OCI-M1 (cell line): ENCODE measurements at regions not wholly inside any gene's neighbourhood (a gene's known extent, or its start where the extent isn't known, plus 50 kb on each side); places are given as distances from the start of the nearest gene placed in this dataset.
A peak's percentile ranks its signal among the peaks of the same experiment; 100 is the strongest.
"Not testable (repeated sequence)": the region's sequence is repeated elsewhere in the genome, so short reads cannot be mapped to it uniquely, and the experiment has no call there.

Source experiments
- DNase-seq: peaks from one replicate; lab custom pipeline; 2025; lab: John Stamatoyannopoulos, UW

- no peak for DNase-seq
Observed at GRCh38 chr1:29556657-29557056, 320.3 kb downstream of the PTPRU start.

DNA sequence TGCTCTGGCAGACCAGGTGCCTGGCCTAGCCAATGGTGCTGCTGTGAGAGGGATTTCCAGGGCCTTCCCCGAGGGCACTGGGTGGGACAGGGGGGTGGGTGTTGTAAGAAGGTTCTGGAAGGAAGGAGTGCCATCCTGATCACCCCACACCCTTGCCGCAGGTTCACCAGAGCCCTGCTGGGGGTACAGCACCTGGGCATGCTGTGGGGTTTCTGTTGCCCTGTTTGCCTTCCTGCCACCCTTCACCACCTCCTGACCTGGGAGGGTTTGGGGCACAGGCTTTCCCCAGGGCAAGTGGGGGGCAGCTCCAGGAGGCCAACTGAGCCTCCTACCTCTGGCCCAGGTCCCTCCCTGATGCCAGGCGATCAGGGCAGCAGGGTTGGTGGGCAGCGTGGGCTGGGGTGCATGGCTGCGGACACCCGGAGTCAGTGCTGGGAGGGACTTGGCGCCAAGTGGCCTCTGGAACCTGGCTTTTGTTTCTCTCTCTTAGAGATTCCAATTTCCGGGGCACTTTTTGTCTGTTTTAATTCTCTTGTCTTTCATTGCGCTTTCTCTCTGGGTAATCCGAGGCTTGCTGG is 318.8 kb downstream of the PTPRU start:
- DNase-seq: no peak

GRCh38 chr1:29554208-29554778 is 318.0 kb downstream of the PTPRU start:
- no peak for DNase-seq

DNA sequence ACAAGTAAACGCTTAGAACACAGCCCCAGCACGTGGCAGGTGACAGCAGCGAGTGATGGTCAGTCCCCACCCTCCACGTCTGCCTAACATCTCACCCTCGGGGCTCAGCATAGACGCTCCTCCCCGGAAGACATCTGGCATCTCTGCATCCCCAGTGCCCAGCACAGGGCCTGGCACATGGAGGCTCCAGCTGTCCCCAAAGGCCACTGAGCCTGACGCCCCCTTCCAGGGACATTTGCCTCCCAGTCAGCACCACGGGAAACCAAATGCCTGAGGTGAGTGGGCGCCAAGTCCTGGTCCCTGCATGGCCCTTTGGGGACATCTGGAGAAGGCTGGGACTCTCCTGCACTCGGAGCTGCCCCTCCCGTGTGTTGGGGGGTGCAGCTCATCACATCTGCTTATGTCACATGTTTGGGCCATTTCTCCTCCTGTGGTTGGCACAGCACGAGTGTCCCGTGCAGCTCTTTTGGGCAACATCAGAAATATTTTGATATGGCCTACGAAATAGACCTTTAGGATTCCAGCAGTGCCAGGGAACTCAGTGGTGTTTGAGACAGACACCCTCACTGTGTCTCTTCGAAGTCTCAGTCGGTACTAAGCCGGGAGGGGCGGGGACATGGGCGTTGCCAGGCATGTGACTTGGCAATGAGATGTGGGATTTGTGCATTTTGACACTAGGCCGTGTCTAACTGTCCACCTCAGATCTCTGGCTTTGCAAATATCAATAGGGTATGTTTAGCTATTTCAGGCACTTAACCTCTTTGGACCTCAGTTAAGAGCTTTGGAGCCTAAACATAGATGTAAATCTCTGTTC is 315.0 kb downstream of the PTPRU start:
- DNase-seq: no peak

DNA sequence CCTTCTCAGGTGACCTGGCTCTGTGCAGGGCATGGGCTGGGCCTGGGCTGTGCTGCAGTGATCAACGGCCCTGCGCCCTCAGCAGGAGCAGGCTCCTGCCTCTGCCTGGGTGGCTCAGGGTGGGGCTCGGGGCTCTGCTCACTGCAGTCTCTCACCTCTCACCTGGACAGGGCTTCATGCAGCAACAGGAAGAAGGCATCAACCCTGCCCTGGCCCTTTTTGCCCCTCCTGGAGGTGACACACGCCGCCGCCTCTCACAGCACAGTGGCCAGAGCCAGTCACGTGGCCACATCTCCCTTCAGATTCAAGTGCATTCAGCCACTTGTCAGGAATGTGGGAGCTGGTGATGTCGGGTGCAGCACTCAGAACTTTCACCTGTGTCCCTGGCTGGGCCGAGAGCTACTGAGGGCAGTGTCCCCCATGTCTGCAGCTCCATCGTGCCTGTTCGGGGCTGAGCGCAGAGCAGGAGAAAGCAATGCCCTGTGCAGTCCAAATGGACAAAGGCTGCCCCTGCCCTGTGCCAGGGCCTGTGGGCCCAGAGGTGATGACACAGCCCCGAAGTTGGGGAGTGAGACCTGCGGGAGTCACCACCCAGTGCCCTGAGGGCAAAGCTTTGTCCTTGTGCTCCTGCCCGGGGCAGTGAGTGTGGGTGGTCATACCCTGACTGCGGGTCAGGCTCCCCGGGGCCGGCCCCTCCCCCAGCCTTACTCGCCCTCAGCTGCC is 314.0 kb downstream of the PTPRU start:
- DNase-seq: no peak

DNA sequence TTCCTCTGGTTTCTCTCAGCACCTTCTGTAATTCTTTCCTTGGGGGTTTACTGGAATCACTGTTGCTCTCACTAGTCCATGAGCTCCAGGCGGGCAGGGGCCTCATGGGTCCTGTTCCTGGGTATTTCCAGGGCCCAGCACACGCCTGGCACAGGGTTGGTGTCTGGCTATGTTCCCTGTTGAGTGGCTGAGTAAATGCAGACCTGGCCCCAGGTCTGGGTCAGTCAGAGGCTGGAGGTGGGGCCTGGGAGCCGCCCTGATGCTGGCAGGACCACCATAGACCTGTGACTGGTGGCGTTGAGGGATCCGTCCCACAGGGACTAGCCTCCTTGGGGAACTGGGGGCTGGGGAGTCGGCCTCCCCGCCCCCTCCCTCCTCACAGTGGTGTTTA is 313.4 kb downstream of the PTPRU start:
- not testable (repeated sequence) for DNase-seq

- no peak for DNase-seq
Observed at GRCh38 chr1:29549001-29549400, 312.7 kb downstream of the PTPRU start.

- DNase-seq: peak; percentile 2
Observed at GRCh38 chr1:29548091-29548490, 311.8 kb downstream of the PTPRU start.

- DNase-seq: no peak
Observed at GRCh38 chr1:29547300-29547699, 311.0 kb downstream of the PTPRU start.

GRCh38 chr1:29546496-29546895 is 310.2 kb downstream of the PTPRU start:
- DNase-seq: no peak

GRCh38 chr1:29544406-29544805 is 308.1 kb downstream of the PTPRU start:
- DNase-seq: no peak

- no peak for DNase-seq
Observed at GRCh38 chr1:29543586-29543985, 307.3 kb downstream of the PTPRU start.

DNA sequence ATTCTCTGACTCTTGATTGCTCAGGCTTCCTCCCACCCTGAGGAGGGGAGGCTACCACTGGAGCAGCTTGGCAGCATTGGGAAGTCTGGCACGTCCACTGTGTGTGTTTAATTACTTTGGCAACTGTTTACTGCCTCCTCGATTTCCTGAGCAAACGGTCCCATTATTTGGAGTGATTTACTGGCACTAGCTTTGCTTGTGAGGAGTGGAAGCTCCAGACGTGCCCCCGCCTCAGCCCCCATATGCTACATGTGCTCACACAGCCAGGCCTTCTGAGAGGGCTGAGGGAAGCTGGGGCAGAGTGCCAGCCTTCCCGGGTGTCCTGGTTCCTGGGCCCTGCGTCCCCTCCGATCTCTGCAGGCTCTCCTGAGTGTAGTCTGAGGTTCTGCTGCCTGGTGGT is 306.2 kb downstream of the PTPRU start:
- DNase-seq: no peak

DNA sequence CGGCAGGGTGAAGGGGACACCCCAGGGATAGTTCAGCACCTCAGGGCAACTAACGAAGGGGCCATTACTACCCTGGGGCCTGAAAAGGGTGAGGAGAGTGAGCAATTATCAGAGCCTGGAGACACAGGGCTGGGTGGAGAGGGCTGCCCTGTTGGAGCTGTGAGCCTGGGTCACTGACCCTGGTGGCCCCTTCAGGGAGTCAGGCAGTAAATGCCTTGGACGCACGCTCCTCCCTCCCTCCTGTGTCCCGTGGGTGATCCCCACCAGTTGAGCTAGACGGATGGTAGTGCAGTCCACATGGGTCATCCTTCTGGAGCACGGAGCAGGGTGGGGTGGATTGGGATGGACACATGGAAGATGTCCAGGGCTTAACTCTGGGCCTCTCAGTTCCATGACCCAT is 305.3 kb downstream of the PTPRU start:
- no peak for DNase-seq

GRCh38 chr1:29540801-29541357 is 304.6 kb downstream of the PTPRU start:
- DNase-seq: no peak

GRCh38 chr1:29539971-29540370 is 303.6 kb downstream of the PTPRU start:
- DNase-seq: no peak

DNA sequence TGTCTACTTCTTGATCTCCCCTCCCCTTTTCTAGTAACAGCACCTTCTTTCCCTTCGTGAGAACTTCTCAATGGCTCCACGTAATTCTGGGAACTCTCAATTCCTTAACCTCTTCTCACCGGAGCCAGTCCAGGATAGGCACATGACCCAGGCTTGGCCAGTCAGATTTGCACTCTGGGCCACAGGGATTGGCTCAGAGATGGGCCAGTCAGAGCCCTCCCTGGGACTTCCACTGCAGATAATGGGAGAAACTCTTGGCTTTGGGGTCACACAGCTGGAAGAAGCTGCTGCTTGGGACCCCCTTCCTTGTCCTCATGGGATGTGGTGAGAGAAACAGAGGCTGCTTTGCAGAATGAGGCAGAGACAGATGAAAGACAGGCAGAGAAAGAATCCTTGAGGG is 302.3 kb downstream of the PTPRU start:
- DNase-seq: no peak

DNA sequence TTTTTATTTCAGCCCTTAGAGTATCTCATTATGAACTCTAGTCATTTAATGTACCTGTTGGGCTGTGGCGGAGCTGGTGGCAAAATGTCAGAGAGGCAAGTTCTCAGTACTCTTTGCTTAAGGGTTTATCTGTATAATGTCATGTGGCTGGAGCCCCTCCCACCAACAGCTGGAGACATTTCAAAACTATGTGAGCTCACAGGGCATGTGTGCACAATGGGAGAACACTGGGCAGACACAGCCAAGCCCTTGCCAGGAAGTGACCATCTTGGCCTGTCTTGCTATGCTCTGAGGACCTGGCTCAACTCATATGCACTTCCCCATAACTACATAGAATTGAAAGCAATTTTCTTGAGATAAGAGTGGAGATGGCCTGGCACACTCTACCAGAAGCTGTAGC is 296.4 kb downstream of the PTPRU start:
- DNase-seq: no peak

GRCh38 chr1:29532285-29532684 is 296.0 kb downstream of the PTPRU start:
- no peak for DNase-seq

DNA sequence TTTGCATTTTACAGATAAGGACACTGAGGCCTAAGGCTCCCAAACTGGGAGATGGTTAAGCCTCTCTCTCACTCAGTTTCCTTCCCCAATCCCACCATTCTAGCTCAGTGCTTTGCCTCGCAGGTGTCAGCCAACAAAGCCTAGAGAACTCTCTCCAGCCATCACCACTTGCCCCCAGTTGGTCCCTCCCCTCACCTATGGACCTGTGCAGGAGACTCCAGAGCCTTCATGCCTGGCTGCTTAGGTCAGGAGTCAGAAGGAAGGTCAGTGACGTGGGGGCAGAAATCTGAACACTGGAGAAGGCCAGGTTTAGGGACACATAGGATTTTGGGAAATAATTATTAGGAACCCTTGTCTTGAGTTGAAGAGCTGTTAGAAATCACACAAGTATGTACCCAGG is 295.3 kb downstream of the PTPRU start:
- DNase-seq: no peak

- DNase-seq: no peak
Observed at GRCh38 chr1:29529677-29530278, 293.5 kb downstream of the PTPRU start.
